ENCODE measurements at regions not wholly inside any gene's neighbourhood (a gene's known extent, or its start where the extent isn't known, plus 50 kb on each side); places are given as distances from the start of the nearest gene placed in this dataset.
"Not testable (repeated sequence)": the region's sequence is repeated elsewhere in the genome, so short reads cannot be mapped to it uniquely, and the experiment has no call there.

DNA sequence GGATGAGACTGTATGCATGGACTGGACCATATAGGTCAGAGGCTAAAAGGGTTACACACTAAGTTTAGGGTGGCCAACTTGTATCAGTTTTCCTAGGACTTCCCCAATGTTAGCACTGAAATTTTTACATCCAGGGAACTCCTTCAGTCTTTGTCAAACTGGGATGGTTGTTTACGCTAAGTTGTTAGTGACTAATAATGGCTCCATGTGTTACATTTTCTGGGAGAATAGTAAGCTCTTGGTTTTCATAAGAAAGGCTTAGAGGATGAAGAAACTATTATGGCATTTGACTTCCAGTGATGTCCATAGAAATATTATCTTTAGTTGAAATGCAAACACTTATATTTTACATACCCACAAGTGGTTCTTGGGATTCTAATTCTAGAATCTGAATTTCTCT, 57.9 kb upstream of the ST3GAL6 start:
- no peak for DNase-seq (ENCODE audit: low read depth)

GRCh38 chr3:98705694-98706093, 57.4 kb upstream of the ST3GAL6 start:
- no peak for DNase-seq (ENCODE audit: low read depth)

GRCh38 chr3:98708681-98709080, 54.5 kb upstream of the ST3GAL6 start:
- DNase-seq (ENCODE audit: low read depth), result not testable (repeated sequence)

DNA sequence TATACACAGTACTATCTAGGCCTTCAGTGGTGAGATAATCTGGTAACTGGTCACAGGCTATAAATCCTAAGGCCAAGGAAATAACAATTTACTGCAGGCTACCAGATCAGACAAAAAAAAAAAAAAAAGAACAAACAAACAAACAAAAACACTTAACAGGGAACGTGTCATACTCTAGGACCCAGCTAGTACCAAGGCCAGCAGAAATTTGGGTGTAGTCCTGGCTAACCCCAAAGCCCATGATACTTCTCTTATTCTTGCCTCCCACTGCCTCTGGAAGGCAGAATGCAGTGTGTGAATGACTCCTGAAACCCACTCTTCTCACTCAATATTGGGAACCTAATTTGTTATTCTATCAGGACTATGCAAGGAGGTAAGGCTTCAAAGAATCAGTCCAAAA, 53.7 kb upstream of the ST3GAL6 start:
- DNase-seq (ENCODE audit: low read depth), result no peak

GRCh38 chr3:98710067-98710659, 53.0 kb upstream of the ST3GAL6 start:
- no peak for DNase-seq (ENCODE audit: low read depth)

GRCh38 chr3:98711426-98711825, 51.7 kb upstream of the ST3GAL6 start:
- DNase-seq (ENCODE audit: low read depth), result no peak

DNA sequence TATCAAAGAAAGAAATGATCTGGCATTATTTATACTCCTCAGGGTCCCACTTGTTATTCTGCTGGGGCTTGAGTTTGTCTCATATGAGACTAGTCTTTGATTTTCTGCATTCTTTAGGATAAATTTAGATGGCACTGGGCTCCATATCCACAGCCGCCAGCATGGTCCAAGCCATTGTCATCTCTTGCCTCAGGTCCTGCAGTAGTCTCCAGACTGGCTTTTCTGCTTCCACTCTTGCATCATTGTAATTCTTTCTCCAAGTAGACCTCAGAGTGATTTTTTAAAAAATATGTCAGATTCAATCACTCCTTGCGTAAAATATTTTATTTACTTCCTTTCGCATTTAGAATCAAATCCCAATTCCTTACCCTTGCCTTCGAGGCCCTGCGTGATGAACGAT, 50.4 kb upstream of the ST3GAL6 start:
- DNase-seq (ENCODE audit: low read depth), result no peak

DNA sequence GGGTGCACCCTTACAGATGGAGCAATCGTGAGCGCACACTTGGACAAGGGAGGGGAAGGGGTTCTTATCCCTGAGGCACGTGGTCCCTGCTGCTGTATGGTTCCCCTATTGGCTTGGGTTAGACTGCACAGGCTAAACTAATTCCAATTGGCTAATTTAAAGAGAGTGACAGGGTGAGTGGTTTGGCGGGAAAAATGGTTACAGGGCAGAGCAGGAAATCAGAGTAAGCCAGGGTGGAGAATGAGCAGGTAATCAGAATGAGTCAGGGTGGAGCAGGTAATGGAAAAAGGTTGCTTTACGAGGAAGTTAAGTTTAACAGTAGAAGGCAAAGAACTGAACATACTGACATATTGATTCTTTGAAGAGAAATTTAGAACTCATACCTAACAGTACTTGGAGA, 49.8 kb upstream of the ST3GAL6 start:
- not testable (repeated sequence) for DNase-seq (ENCODE audit: low read depth)

Data from HS-27A (cell line).